ENCODE measurements at regions not wholly inside any gene's neighbourhood (a gene's known extent, or its start where the extent isn't known, plus 50 kb on each side); places are given as distances from the start of the nearest gene placed in this dataset.

DNA sequence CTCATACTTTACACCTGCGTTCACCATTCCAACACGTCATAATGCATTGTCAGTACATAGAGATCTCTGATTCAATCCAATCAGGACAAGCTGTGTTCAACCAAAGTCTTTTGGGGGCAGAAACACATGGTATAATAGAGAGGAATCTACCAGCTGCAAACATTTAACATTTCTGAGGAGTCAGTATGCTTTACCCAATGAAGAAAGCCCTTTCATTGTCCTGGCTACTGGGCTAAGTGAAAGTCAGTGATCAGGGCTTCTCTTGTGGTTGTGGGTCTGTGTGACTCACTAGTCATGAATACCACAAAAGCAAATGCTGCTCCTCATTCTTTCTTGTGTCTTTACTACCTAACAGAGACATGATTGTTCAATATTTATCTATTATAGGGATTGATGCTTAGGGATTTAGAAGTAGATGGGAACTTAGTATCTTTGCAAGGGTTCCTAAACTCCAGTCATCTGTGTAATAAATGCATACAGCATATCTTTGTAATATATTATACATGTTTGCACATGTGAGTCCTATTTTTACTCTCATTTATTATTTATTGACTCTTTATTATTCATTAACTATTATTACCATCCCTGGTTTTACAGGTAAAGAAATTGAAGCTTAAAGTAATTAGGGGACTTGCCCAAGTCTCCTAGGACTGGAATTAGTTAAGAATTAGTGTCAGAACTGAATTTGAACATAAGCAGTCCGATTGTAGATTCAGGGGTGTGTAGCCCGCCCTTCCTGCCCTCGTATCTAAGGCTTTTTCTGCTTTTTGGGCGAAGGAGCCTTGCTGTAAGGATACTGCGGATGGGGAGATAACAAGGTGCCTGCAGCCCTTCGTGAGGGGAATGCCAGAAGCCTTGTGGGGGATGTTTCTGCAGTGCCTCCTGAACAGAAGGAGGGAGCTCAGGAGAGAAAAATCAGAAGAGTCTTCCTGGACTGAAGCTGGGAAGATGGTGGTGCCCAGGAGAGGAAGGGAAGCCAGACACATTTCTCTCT lies 353.1 kb upstream of the BOD1L1 start:
- ATAC-seq (ENCODE audit: low FRiP score) = no peak

DNA sequence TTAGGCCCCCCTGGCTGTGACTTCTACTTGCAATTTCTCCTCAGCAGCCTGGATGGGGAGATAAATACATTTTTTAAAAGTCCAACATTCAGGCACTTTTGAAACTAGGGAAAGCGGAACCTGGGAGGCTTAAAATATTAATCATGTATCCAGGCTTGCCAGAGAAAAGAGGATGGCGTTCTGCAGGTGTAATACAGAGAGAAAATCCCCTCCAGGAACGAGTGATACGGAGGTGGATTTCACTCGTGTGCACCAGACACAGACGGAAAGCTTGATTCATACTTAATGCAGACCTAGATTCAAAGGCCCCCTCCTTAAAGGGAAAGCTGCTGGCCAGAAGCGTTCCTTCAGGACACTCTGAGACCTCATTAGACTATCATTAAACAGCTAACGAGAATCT lies 354.0 kb upstream of the BOD1L1 start:
- TF ChIP-seq, protein P1, sequence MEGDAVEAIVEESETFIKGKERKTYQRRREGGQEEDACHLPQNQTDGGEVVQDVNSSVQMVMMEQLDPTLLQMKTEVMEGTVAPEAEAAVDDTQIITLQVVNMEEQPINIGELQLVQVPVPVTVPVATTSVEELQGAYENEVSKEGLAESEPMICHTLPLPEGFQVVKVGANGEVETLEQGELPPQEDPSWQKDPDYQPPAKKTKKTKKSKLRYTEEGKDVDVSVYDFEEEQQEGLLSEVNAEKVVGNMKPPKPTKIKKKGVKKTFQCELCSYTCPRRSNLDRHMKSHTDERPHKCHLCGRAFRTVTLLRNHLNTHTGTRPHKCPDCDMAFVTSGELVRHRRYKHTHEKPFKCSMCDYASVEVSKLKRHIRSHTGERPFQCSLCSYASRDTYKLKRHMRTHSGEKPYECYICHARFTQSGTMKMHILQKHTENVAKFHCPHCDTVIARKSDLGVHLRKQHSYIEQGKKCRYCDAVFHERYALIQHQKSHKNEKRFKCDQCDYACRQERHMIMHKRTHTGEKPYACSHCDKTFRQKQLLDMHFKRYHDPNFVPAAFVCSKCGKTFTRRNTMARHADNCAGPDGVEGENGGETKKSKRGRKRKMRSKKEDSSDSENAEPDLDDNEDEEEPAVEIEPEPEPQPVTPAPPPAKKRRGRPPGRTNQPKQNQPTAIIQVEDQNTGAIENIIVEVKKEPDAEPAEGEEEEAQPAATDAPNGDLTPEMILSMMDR (IDR thresholded peaks at IDR 0.05) = no peak
- DNase-seq (ENCODE audit: low spot score) (no peak), ATAC-seq (ENCODE audit: low FRiP score) (no peak)

More for the DNA sequence above, 353.1 kb upstream of the BOD1L1 start:
- TF ChIP-seq, protein P1 (IDR thresholded peaks at IDR 0.05) = no peak
- no peak for DNase-seq (ENCODE audit: low spot score)

DNA sequence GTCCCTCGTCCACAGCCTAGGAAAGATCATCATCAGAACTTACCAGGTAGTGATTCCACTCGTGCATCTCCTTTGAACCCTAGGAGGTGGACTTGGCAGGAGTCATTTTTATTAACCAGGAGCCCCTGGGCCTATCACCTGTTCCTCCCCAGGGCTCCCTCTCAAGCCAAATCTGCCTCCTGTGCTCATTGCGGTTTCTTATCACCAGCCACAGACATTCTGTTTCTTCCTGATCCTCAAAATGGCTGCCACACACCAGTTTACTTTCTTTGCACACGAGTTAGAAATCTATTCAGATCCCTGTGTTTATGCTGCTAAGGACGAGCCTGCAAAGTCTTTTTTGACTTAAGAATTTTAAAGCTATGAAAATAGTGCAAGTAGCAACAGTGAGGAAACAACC lies 354.5 kb upstream of the BOD1L1 start:
- ATAC-seq (ENCODE audit: low FRiP score) (no peak), DNase-seq (ENCODE audit: low spot score) (no peak)
- TF ChIP-seq, protein P1 (IDR thresholded peaks at IDR 0.05) = no peak

DNA sequence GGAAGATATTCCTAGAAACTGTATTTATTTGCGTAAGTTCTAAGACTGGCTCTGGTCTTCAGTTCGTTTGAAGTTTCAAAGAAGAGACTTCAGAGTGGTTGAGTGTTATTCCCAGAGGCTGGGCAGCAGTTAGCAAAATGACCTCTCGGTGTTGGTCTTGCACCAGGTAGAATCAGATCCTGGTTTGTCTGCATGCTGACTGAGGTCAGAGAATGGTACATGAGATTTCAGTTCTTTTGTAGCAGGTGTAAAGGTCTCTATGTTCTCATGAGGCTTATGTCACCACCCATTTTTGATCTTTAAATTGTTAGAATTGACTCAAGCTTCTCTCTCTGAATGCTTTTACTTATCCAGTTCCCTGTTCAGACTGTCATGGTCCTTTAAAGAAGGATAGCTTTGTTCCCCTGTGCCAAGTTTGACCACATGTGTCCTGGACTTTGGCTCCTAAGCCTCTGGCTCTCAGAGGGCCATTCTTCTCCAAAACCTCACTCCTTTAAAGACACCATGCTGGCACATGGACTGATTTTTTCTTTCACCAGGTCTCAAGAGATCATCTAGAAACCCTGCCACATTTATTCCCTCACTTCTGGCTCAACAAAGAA lies 355.8 kb upstream of the BOD1L1 start:
- ATAC-seq (ENCODE audit: low FRiP score) (no peak), DNase-seq (ENCODE audit: low spot score) (no peak)
- TF ChIP-seq, protein P1 (IDR thresholded peaks at IDR 0.05) = no peak

DNA sequence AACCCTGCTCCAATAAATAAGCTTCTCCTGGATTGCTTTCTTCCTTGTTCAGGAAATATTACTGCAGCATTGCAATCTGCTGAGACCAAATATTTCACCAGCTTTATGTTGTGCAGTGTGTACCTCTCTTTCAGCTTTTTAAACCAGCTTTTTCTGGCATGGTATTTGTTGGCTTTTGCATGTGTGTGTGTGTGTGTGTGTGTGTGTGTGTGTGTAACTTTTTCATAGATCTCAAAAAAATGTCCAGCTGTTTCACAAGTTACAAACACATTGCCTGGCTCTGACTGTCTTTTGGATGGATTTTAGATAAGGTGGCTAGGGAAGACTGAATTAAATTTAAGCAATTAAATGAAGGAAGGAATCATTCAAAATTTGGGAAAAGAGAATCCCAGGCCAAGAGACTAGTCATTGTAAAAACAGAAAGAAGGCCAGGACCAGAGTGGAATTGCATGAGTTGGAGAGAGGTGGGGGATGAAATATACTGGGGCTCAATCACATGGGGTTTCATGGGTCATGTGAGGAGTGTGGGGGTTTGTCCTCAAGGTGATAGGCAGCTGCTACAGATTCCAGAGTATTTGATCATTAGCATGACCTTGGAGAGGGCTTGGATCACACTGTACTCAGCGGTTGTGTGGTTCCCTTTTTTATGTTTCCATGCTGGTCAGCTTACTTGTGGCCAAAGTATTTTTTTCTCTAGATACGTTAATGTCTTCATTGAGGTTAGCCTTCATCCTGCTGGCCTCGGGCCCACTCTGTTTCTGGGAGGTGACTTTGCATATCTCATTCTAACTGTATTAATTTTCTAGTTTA lies 357.7 kb upstream of the BOD1L1 start:
- DNase-seq (ENCODE audit: low spot score) = no peak
- ATAC-seq (ENCODE audit: low FRiP score) = no peak
- TF ChIP-seq, protein P1 (IDR thresholded peaks at IDR 0.05) = no peak

DNA sequence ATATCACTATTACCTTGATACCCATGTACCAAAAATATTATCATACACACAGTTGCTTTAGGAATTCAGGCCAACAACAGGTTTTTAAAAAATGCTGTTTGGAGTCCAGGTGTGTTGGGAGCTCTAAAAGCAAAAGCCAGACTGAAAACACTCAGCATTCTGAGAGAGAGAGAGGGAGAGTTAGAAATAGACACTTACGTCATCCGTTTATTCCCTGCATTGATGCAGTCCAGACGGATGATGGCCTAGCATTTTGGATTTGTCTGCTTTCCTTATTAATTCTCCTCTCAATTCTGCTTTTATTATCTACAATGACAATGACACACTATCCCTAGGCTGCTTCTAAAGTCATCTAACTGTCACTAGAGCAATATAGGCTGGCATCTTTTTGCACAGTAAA lies 358.3 kb upstream of the BOD1L1 start:
- ATAC-seq (ENCODE audit: low FRiP score) = no peak
- DNase-seq (ENCODE audit: low spot score) = no peak
- TF ChIP-seq, protein P1 (IDR thresholded peaks at IDR 0.05) = no peak
